AG04450 (cell line): ENCODE measurements at regions not wholly inside any gene's neighbourhood (a gene's known extent, or its start where the extent isn't known, plus 50 kb on each side); places are given as distances from the start of the nearest gene placed in this dataset.

Source experiments
- CTCF ChIA-PET: fragments of 300-600, 350-600 bp; formaldehyde crosslinking; extraction: SDS; loops from one replicate; lab custom pipeline; 2022; ENCODE audit warnings: antibody characterized with exemption, inconsistent platforms; lab: Charles Lee
- POLR2A ChIA-PET: fragments of 350-600 bp; formaldehyde crosslinking; extraction: SDS; loops from one replicate; lab custom pipeline; 2021; ENCODE audit warnings: antibody characterized with exemption, inconsistent platforms; lab: Yijun Ruan, JAX
- DNase-seq: peaks from one replicate; pipeline ENCODE4 v3.0.0-alpha.2; 2011; ENCODE audit warnings: low read depth, low spot score
- H3K27ac ChIP-seq: one replicate; pipeline ENCODE4 v1.5.1; 2012; ENCODE audit warnings: low read depth, low read length, control low read depth
- H3K27me3 ChIP-seq: one replicate; pipeline ENCODE4 v1.6.0; 2012; ENCODE audit warnings: low read length; ENCODE audit not compliant: control insufficient read depth, insufficient read depth
- H3K4me3 ChIP-seq: 2 replicates; pipeline ENCODE4 v1.5.1; 2011; ENCODE audit warnings: mild to moderate bottlenecking, low read depth, low read length, control low read depth
- H3K9me3 ChIP-seq: 2 replicates; pipeline ENCODE4 v1.5.1; 2012; ENCODE audit warnings: low read length; ENCODE audit not compliant: control insufficient read depth, insufficient read depth
- CTCF ChIP-seq: IDR thresholded peaks from 2 replicates; pipeline ENCODE4 v1.5.1; 2011; ENCODE audit warnings: low read depth, low read length, control low read depth, inconsistent platforms

GRCh38 chr13:72504131-72504841 is 223.1 kb downstream of the MZT1 start:
- no peaks in the 10 kb centered on the region for H3K27me3 ChIP-seq
- CTCF ChIA-PET = no interaction called here
- POLR2A ChIA-PET = no interaction called here
- no peak overlapping the region for H3K4me3 ChIP-seq
- no peak overlapping the region for H3K27ac ChIP-seq
- DNase-seq = no peak
- TF ChIP-seq CTCF = no peak
- H3K9me3 ChIP-seq = no peaks in the 10 kb centered on the region

- ChIA-PET POLR2A (no interaction called here), CTCF (no interaction called here)
- Histone ChIP-seq H3K4me3 (no peak overlapping the region), H3K9me3 (no peaks in the 10 kb centered on the region), H3K27me3 (no peaks in the 10 kb centered on the region), H3K27ac (no peak overlapping the region)
- no peak for DNase-seq
- no peak for TF ChIP-seq CTCF
These were observed 226.6 kb downstream of the MZT1 start for GRCh38 chr13:72500851-72501250.

- CTCF ChIA-PET = no interaction called here
These were observed 231.7 kb downstream of the MZT1 start for GRCh38 chr13:72495681-72496080.

GRCh38 chr13:72489751-72490150 is 237.7 kb downstream of the MZT1 start:
- no peaks in the 10 kb centered on the region for H3K9me3 ChIP-seq
- no peaks in the 10 kb centered on the region for H3K27me3 ChIP-seq
- TF ChIP-seq CTCF = no peak
- H3K27ac ChIP-seq = no peak overlapping the region
- no peak for DNase-seq
- H3K4me3 ChIP-seq = no peak overlapping the region
- CTCF ChIA-PET = no interaction called here
- POLR2A ChIA-PET = no interaction called here

More at GRCh38 chr13:72495681-72496080, 231.7 kb downstream of the MZT1 start:
- DNase-seq = no peak
- no peak for TF ChIP-seq CTCF
- no peak overlapping the region for H3K4me3 ChIP-seq
- H3K27me3 ChIP-seq = no peaks in the 10 kb centered on the region
- H3K9me3 ChIP-seq = no peaks in the 10 kb centered on the region
- POLR2A ChIA-PET = no interaction called here
- H3K27ac ChIP-seq = no peak overlapping the region

GRCh38 chr13:72473321-72473720 is 254.1 kb downstream of the MZT1 start:
- DNase-seq = no peak
- no peak for TF ChIP-seq CTCF
- no peaks in the 10 kb centered on the region for H3K27me3 ChIP-seq
- H3K27ac ChIP-seq = no peak overlapping the region
- H3K9me3 ChIP-seq = no peaks in the 10 kb centered on the region
- ChIA-PET CTCF (no interaction called here), POLR2A (no interaction called here)
- H3K4me3 ChIP-seq = no peak overlapping the region
